Endothelial cell of umbilical vein (primary cell): ENCODE measurements at regions not wholly inside any gene's neighbourhood (a gene's known extent, or its start where the extent isn't known, plus 50 kb on each side); places are given as distances from the start of the nearest gene placed in this dataset.

ENCODE experiments used
- BruUV-seq: library from RNA; stranded (reverse); fragments of 400-500 nt; replicated peaks from 2 replicates; lab custom pipeline; 2021; lab: Mats Ljungman, UMichigan
- CTCF ChIA-PET: fragments of 300-600, 350-600 bp; sonication (Branson Sonifier 250); formaldehyde crosslinking; loops from one replicate; lab custom pipeline; 2021; ENCODE audit warnings: antibody characterized with exemption, inconsistent platforms; lab: Charles Lee
- POLR2A ChIA-PET: fragments of 300-600, 350-600 bp; sonication (Branson Sonifier 250); formaldehyde crosslinking; loops from one replicate; lab custom pipeline; 2021; ENCODE audit warnings: antibody characterized with exemption, inconsistent platforms; lab: Charles Lee
- DNase-seq: peaks from one replicate; pipeline ENCODE4 v3.0.0-alpha.2; 2011; ENCODE audit warnings: low read depth, low spot score
- FAIRE-seq: peaks from 2 replicates; lab custom pipeline; 2011; peaks lifted over from hg19 to GRCh38; lab: Jason Lieb, UNC
- H2AFZ ChIP-seq: 2 replicates; pipeline ENCODE4 v1.6.0; 2012; ENCODE audit warnings: low read depth, low read length, control low read depth, inconsistent platforms
- H3K27ac ChIP-seq: 2 replicates; pipeline ENCODE4 v1.5.1; 2011; ENCODE audit warnings: low read depth, mild to moderate bottlenecking, control low read depth, low read length, moderate library complexity; ENCODE audit not compliant: insufficient read depth
- H3K27me3 ChIP-seq, 2 experiments: 2 replicates each; pipeline versions ENCODE4 v1.6.0 to v1.6.1; 2011; ENCODE audit warnings: low read length in 2 of 2, mixed read lengths in 1 of 2; ENCODE audit not compliant: control insufficient read depth in 2 of 2, insufficient read depth in 2 of 2
- H3K36me3 ChIP-seq, 2 experiments: 2 replicates in 1 of 2; 3 replicates in 1 of 2; pipeline ENCODE4 v1.5.1; 2011; ENCODE audit warnings: low read length in 2 of 2, mild to moderate bottlenecking in 1 of 2, moderate library complexity in 1 of 2; ENCODE audit not compliant: control insufficient read depth in 2 of 2, insufficient read depth in 2 of 2; ENCODE audit errors: extremely low read depth in 1 of 2
- H3K4me1 ChIP-seq: 3 replicates; pipeline ENCODE4 v1.5.1; 2011; ENCODE audit warnings: mild to moderate bottlenecking, low read length; ENCODE audit not compliant: control insufficient read depth, insufficient read depth; ENCODE audit errors: extremely low read depth
- H3K4me2 ChIP-seq: 2 replicates; pipeline ENCODE4 v1.6.1; 2011; ENCODE audit warnings: low read length, control low read depth, mixed read lengths; ENCODE audit not compliant: insufficient read depth
- H3K4me3 ChIP-seq, 3 experiments: fragments of 200-600 bp in 1 of 3; sonication (generic), shearing (Covaris generic) in 1 of 3; replicated peaks in 1 of 3; 2 replicates each; pipeline ENCODE4 v1.5.1; 2011 to 2016; ENCODE audit warnings: control low read depth in 3 of 3, low read length in 3 of 3, mild to moderate bottlenecking in 2 of 3, inconsistent platforms in 1 of 3, low read depth in 1 of 3, moderate library complexity in 1 of 3; ENCODE audit not compliant: insufficient read depth in 1 of 3
- H3K79me2 ChIP-seq: 2 replicates; pipeline ENCODE4 v1.6.0; 2012; ENCODE audit warnings: low read length, inconsistent platforms; ENCODE audit not compliant: control insufficient read depth, insufficient read depth
- H3K9ac ChIP-seq: replicated peaks from 2 replicates; pipeline ENCODE3; 2011; ENCODE audit warnings: low read length, control low read depth; ENCODE audit not compliant: insufficient read depth; ENCODE audit errors: extremely low read depth
- H3K9me1 ChIP-seq: replicated peaks from 3 replicates; pipeline ENCODE4 v1.6.0; 2011; ENCODE audit warnings: mild to moderate bottlenecking, low read length; ENCODE audit not compliant: control insufficient read depth, insufficient read depth; ENCODE audit errors: extremely low read depth
- H3K9me3 ChIP-seq: replicated peaks from 2 replicates; pipeline ENCODE4 v1.5.1; 2012; ENCODE audit warnings: low read length, inconsistent platforms; ENCODE audit not compliant: control insufficient read depth, insufficient read depth
- H4K20me1 ChIP-seq: replicated peaks from 2 replicates; pipeline ENCODE3; 2011; ENCODE audit warnings: mild to moderate bottlenecking, low read length; ENCODE audit not compliant: control insufficient read depth, insufficient read depth; ENCODE audit errors: extremely low read depth
- EZH2 ChIP-seq: IDR thresholded peaks from 2 replicates; pipeline ENCODE4 v1.6.1; 2012; ENCODE audit warnings: borderline replicate concordance, low read depth, mild to moderate bottlenecking, moderate library complexity, low read length, inconsistent platforms; ENCODE audit not compliant: severe bottlenecking
- FOS ChIP-seq: IDR thresholded peaks from 2 replicates; pipeline ENCODE4 v1.6.1; 2011; ENCODE audit warnings: mild to moderate bottlenecking, low read length, moderate library complexity, borderline replicate concordance; ENCODE audit not compliant: insufficient read depth
- GATA2 ChIP-seq: IDR thresholded peaks from 2 replicates; pipeline ENCODE4 v1.7.0; 2011; ENCODE audit warnings: low read depth, mild to moderate bottlenecking, moderate library complexity, mixed read lengths, low read length; ENCODE audit not compliant: insufficient read length, insufficient read depth
- JUN ChIP-seq: IDR thresholded peaks from 2 replicates; pipeline ENCODE4 v1.6.1; 2011; ENCODE audit warnings: borderline replicate concordance, low read depth; ENCODE audit not compliant: insufficient read length, insufficient read depth
- MAX ChIP-seq: IDR thresholded peaks from 2 replicates; pipeline ENCODE4 v1.6.1; 2011; ENCODE audit not compliant: insufficient read depth, insufficient read length
- MYC ChIP-seq: IDR thresholded peaks from one replicate; pipeline ENCODE4 v1.6.1; 2011; ENCODE audit warnings: mild to moderate bottlenecking, low read depth, low read length
- POLR2A ChIP-seq: IDR thresholded peaks from 2 replicates; pipeline ENCODE4 v1.6.1; 2012; ENCODE audit warnings: low read depth, mild to moderate bottlenecking, control low read depth, low read length
- POLR2AphosphoS5 ChIP-seq: IDR thresholded peaks from 2 replicates; pipeline ENCODE4 v1.6.1; 2012; ENCODE audit warnings: low read depth, mild to moderate bottlenecking, control low read depth, low read length, moderate library complexity; ENCODE audit not compliant: insufficient read depth
- dilution Hi-C: fragments of 300-500 bp; cut with MboI; formaldehyde crosslinking; loops from one replicate; pipeline ENCODE4 v1.15.0; 2019; ENCODE audit warnings: low sequenced_read_pairs; ENCODE audit not compliant: extremely low pct_ligation_motif_present
- intact Hi-C: fragments of 100-400 bp; cut with micrococcal nuclease; formaldehyde crosslinking; loops from one replicate; pipeline ENCODE4 v1.10.0; 2022
- TF ChIP-seq, protein P1 (sequence below), 2 donors: IDR thresholded peaks; 1 replicate in 1 of 2; 2 replicates in 1 of 2; pipeline ENCODE4 v1.5.1; 2011; ENCODE audit warnings: low read length in 2 of 2, mild to moderate bottlenecking in 2 of 2, moderate library complexity in 2 of 2, control low read depth in 1 of 2, inconsistent platforms in 1 of 2, low read depth in 1 of 2; ENCODE audit not compliant: insufficient read depth in 1 of 2; ENCODE audit errors: extremely low read depth in 1 of 2

DNA sequence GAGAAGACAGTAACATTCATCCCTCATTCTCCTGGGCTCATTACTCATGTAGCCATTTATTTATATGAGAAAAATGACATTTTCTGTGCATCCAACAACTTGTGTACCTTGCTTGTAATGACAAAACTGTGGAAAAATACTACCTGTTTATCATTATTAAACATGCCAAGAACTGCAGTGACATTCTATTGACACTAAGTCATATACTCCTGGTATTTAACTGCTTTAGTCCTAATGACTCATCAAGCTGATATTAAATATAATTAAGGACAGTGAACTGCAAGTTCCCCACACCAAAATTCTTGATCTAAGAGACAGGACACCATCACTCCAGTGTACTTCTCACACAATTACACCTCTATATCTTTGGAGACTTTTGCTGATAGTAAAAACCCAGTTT, 1328.7 kb upstream of the RAG2 start:
- intact Hi-C loops (no loop called here), dilution Hi-C loops (no loop called here)
- no peaks in the 10 kb centered on the region for H3K9me3 ChIP-seq
- POLR2A ChIA-PET: no interaction called here
- no peaks in the 10 kb centered on the region for H4K20me1 ChIP-seq
- CTCF ChIA-PET: no interaction called here
- no peaks in the 10 kb centered on the region for H3K9me1 ChIP-seq
- no peak overlapping the region for H3K9ac ChIP-seq
- BruUV-seq: no TSS peak
- DNase-seq: no peak
- H3K4me1 ChIP-seq: no peaks in the 10 kb centered on the region
- no peak overlapping the region for H3K4me3 ChIP-seq
- no peaks in the 10 kb centered on the region for H3K27me3 ChIP-seq
- H3K4me2 ChIP-seq: no peak overlapping the region
- H3K79me2 ChIP-seq: no peaks in the 10 kb centered on the region
- no peak overlapping the region for H2AFZ ChIP-seq
- TF ChIP-seq, protein P1, sequence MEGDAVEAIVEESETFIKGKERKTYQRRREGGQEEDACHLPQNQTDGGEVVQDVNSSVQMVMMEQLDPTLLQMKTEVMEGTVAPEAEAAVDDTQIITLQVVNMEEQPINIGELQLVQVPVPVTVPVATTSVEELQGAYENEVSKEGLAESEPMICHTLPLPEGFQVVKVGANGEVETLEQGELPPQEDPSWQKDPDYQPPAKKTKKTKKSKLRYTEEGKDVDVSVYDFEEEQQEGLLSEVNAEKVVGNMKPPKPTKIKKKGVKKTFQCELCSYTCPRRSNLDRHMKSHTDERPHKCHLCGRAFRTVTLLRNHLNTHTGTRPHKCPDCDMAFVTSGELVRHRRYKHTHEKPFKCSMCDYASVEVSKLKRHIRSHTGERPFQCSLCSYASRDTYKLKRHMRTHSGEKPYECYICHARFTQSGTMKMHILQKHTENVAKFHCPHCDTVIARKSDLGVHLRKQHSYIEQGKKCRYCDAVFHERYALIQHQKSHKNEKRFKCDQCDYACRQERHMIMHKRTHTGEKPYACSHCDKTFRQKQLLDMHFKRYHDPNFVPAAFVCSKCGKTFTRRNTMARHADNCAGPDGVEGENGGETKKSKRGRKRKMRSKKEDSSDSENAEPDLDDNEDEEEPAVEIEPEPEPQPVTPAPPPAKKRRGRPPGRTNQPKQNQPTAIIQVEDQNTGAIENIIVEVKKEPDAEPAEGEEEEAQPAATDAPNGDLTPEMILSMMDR (IDR thresholded peaks at IDR 0.05; ENCODE audit: extremely low read depth in 1 of 2, insufficient read depth in 1 of 2, low read depth in 1 of 2, low read length in 2 of 2): no peak
- TF ChIP-seq GATA2: no peak
- TF ChIP-seq MAX: no peak
- FAIRE-seq: no peak
- H3K27ac ChIP-seq: no peak overlapping the region
- H3K36me3 ChIP-seq: no peaks in the 10 kb centered on the region

- TF ChIP-seq FOS: no peak
- TF ChIP-seq, protein P1 (IDR thresholded peaks at IDR 0.05; ENCODE audit: extremely low read depth in 1 of 2, insufficient read depth in 1 of 2, low read depth in 1 of 2, low read length in 2 of 2): no peak
- no peak for TF ChIP-seq POLR2A
- no peak for TF ChIP-seq MAX
- no peak for TF ChIP-seq GATA2
- no peak for TF ChIP-seq POLR2AphosphoS5
- TF ChIP-seq JUN: no peak
- TF ChIP-seq EZH2: no peak
- TF ChIP-seq MYC: no peak
- no peaks in the 10 kb centered on the region for H3K9me3 ChIP-seq
- no peaks in the 10 kb centered on the region for H3K79me2 ChIP-seq
- DNase-seq: no peak
- POLR2A ChIA-PET: no interaction called here
- no peak overlapping the region for H3K4me2 ChIP-seq
- H3K4me3 ChIP-seq: no peak overlapping the region
- CTCF ChIA-PET: no interaction called here
- H3K4me1 ChIP-seq: no peaks in the 10 kb centered on the region
- H3K27ac ChIP-seq: no peak overlapping the region
- H2AFZ ChIP-seq: no peak overlapping the region
- dilution Hi-C loops (no loop called here), intact Hi-C loops (no loop called here)
- no peaks in the 10 kb centered on the region for H3K36me3 ChIP-seq
- no peaks in the 10 kb centered on the region for H3K9me1 ChIP-seq
- no TSS peak for BruUV-seq
- no peak overlapping the region for H3K9ac ChIP-seq
- H3K27me3 ChIP-seq: no peaks in the 10 kb centered on the region
- no peak for FAIRE-seq
- H4K20me1 ChIP-seq: no peaks in the 10 kb centered on the region
These were observed 1318.3 kb upstream of the RAG2 start for GRCh38 chr11:37916331-37916730.
